H9 (cell line): ENCODE measurements at regions not wholly inside any gene's neighbourhood (a gene's known extent, or its start where the extent isn't known, plus 50 kb on each side); places are given as distances from the start of the nearest gene placed in this dataset.

Experiments used
- DNase-seq: peaks from one replicate; pipeline ENCODE4 v3.0.0-alpha.2; 2017
- H2AFZ ChIP-seq: one replicate; pipeline ENCODE4 v1.6.1; 2013; ENCODE audit warnings: mild to moderate bottlenecking, low read length, control low read depth, moderate library complexity
- H2AK5ac ChIP-seq: 2 replicates; pipeline ENCODE4 v1.6.1; 2013; ENCODE audit warnings: low read length, control low read depth, mixed read lengths; ENCODE audit not compliant: insufficient read length
- H2BK120ac ChIP-seq: one replicate; pipeline ENCODE4 v1.6.1; 2013; ENCODE audit warnings: low read depth, mild to moderate bottlenecking, low read length, control low read depth, inconsistent platforms; ENCODE audit not compliant: poor library complexity, severe bottlenecking
- H2BK12ac ChIP-seq: 2 replicates; pipeline ENCODE4 v1.6.1; 2013; ENCODE audit warnings: low read length, control low read depth, mixed read lengths, low read depth; ENCODE audit not compliant: insufficient read length
- H2BK15ac ChIP-seq: 2 replicates; pipeline ENCODE4 v1.6.1; 2013; ENCODE audit warnings: low read depth, low read length, control low read depth
- H2BK20ac ChIP-seq: one replicate; pipeline ENCODE4 v1.6.1; 2013; ENCODE audit warnings: low read depth, mild to moderate bottlenecking, low read length, control low read depth, inconsistent platforms; ENCODE audit not compliant: poor library complexity, severe bottlenecking
- H2BK5ac ChIP-seq: 2 replicates; pipeline ENCODE4 v1.6.1; 2013; ENCODE audit warnings: low read length, control low read depth, mixed read lengths; ENCODE audit not compliant: insufficient read length
- H3K14ac ChIP-seq: 2 replicates; pipeline ENCODE4 v1.6.1; 2013; ENCODE audit warnings: low read length, control low read depth; ENCODE audit not compliant: insufficient read depth
- H3K18ac ChIP-seq: 2 replicates; pipeline ENCODE4 v1.6.1; 2013; ENCODE audit warnings: low read depth, mild to moderate bottlenecking, mixed read lengths, low read length, control low read depth; ENCODE audit not compliant: insufficient read length
- H3K23ac ChIP-seq: 2 replicates; pipeline ENCODE4 v1.6.1; 2013; ENCODE audit warnings: low read length, control low read depth, mixed read lengths, low read depth; ENCODE audit not compliant: insufficient read length
- H3K23me2 ChIP-seq: 2 replicates; pipeline ENCODE4 v1.6.1; 2013; ENCODE audit warnings: low read depth, mild to moderate bottlenecking, mixed read lengths, low read length, control low read depth; ENCODE audit not compliant: insufficient read length, poor library complexity, severe bottlenecking
- H3K27ac ChIP-seq: 2 replicates; pipeline ENCODE4 v1.5.1; 2013; ENCODE audit warnings: low read length, control low read depth, mixed read lengths, low read depth; ENCODE audit not compliant: insufficient read length
- H3K27me3 ChIP-seq: 2 replicates; pipeline ENCODE4 v1.6.1; 2013; ENCODE audit warnings: low read length, control low read depth, inconsistent platforms; ENCODE audit not compliant: insufficient read depth
- H3K4ac ChIP-seq: 2 replicates; pipeline ENCODE4 v1.6.1; 2013; ENCODE audit warnings: low read depth, mild to moderate bottlenecking, control low read depth, inconsistent platforms, low read length, moderate library complexity
- H3K4me1 ChIP-seq: 2 replicates; pipeline ENCODE4 v1.6.1; 2013; ENCODE audit warnings: low read length, control low read depth, inconsistent platforms; ENCODE audit not compliant: insufficient read depth
- H3K4me2 ChIP-seq: 2 replicates; pipeline ENCODE4 v1.6.1; 2013; ENCODE audit warnings: low read length, control low read depth, mixed read lengths; ENCODE audit not compliant: insufficient read length, insufficient read depth
- H3K56ac ChIP-seq: 2 replicates; pipeline ENCODE4 v1.6.1; 2013; ENCODE audit warnings: low read depth, mild to moderate bottlenecking, mixed read lengths, low read length, control low read depth; ENCODE audit not compliant: insufficient read length
- H3K79me1 ChIP-seq: 2 replicates; pipeline ENCODE4 v1.6.1; 2013; ENCODE audit warnings: low read depth, mild to moderate bottlenecking, moderate library complexity, low read length, control low read depth, inconsistent platforms; ENCODE audit not compliant: insufficient read depth, poor library complexity, severe bottlenecking
- H3K79me2 ChIP-seq: 2 replicates; pipeline ENCODE4 v1.6.1; 2013; ENCODE audit warnings: low read length, control low read depth, inconsistent platforms; ENCODE audit not compliant: insufficient read depth
- H3K9ac ChIP-seq: 2 replicates; pipeline ENCODE4 v1.6.1; 2013; ENCODE audit warnings: low read length, control low read depth, mixed read lengths; ENCODE audit not compliant: insufficient read length; ENCODE audit errors: extremely low read depth
- H3K9me3 ChIP-seq: one replicate; pipeline ENCODE4 v1.6.1; 2013; ENCODE audit warnings: low read depth, low read length, inconsistent platforms; ENCODE audit not compliant: control insufficient read depth
- H3T11ph ChIP-seq: one replicate; pipeline ENCODE4 v1.6.1; 2013; ENCODE audit warnings: mild to moderate bottlenecking, low read length, control low read depth, inconsistent platforms
- H4K20me1 ChIP-seq: one replicate; pipeline ENCODE4 v1.6.1; 2013; ENCODE audit not compliant: control insufficient read depth, insufficient read length, insufficient read depth
- H4K5ac ChIP-seq: 2 replicates; pipeline ENCODE4 v1.6.1; 2013; ENCODE audit warnings: low read depth, mild to moderate bottlenecking, mixed read lengths, low read length, control low read depth; ENCODE audit not compliant: insufficient read length
- H4K8ac ChIP-seq: replicated peaks from 2 replicates; pipeline ENCODE4 v1.6.1; 2013; ENCODE audit warnings: low read length, control low read depth, mixed read lengths, low read depth; ENCODE audit not compliant: insufficient read length
- H4K91ac ChIP-seq: 2 replicates; pipeline ENCODE4 v1.6.1; 2013; ENCODE audit warnings: low read depth, mild to moderate bottlenecking, moderate library complexity, mixed read lengths, low read length, control low read depth; ENCODE audit not compliant: insufficient read length
- H3K27ac Mint-ChIP-seq, 3 experiments: 2 replicates in 2 of 3; 3 replicates in 1 of 3; pipeline ENCODE4 v1.8.0; 2020 to 2021; ENCODE audit warnings: mixed read lengths in 3 of 3, mild to moderate bottlenecking in 1 of 3, moderate library complexity in 1 of 3
- H3K27me3 Mint-ChIP-seq: 2 replicates; pipeline ENCODE4 v1.8.0; 2021; ENCODE audit warnings: low read depth, mild to moderate bottlenecking, moderate library complexity, mixed read lengths
- H3K36me3 Mint-ChIP-seq, 3 experiments: 2 replicates in 2 of 3; 3 replicates in 1 of 3; pipeline ENCODE4 v1.8.0; 2020 to 2021; ENCODE audit warnings: low read depth in 3 of 3, mixed read lengths in 3 of 3; ENCODE audit not compliant: insufficient read depth in 1 of 3
- H3K4me1 Mint-ChIP-seq, 2 experiments: 2 replicates each; pipeline ENCODE4 v1.8.0; 2020; ENCODE audit warnings: mixed read lengths in 2 of 2
- H3K4me3 Mint-ChIP-seq, 2 experiments: 2 replicates in 1 of 2; 3 replicates in 1 of 2; pipeline ENCODE4 v1.8.0; 2020 to 2021; ENCODE audit warnings: mild to moderate bottlenecking in 2 of 2, mixed read lengths in 2 of 2, moderate library complexity in 1 of 2
- H3K9me3 Mint-ChIP-seq, 2 experiments: 2 replicates in 1 of 2; 3 replicates in 1 of 2; pipeline ENCODE4 v1.8.0; 2020; ENCODE audit warnings: mild to moderate bottlenecking in 2 of 2, mixed read lengths in 2 of 2, moderate library complexity in 1 of 2
- CTCF ChIP-seq: fragments of 200-600 bp; sonication (generic); conservative IDR thresholded peaks from 3 replicates; pipeline ENCODE4 v1.8.0; 2021; ENCODE audit warnings: antibody characterized with exemption, mild to moderate bottlenecking
- WGBS: extraction: QIAGEN DNeasy Blood & Tissue Kit; methylation state at CpG from one replicate; pipeline ENCODE4 v1.1.7; 2013; ENCODE audit warnings: missing lambda C conversion rate, low lambda C conversion rate, mixed read lengths; ENCODE audit not compliant: insufficient read length; ENCODE audit errors: extremely low coverage; 5-methylcytosine and 5-hydroxymethylcytosine counted together

GRCh38 chr7:67698354-67698753 lies 701.7 kb downstream of the TYW1 start:
- no peaks in the 10 kb centered on the region for H3K79me1 ChIP-seq
- Mint-ChIP-seq H3K27me3 (peaks cover 2% of the 10 kb centered on the region), H3K36me3 (peaks cover 0 to 6% (median 4%) of the 10 kb centered on the region in 3 experiments; a peak in 3 of 7 replicates), H3K27ac (0 out of 7 replicates have a peak overlapping the region, but pooled peaks of 1 of the 3 experiments have one; percentile 20), H3K4me3 (no peak overlapping the region), H3K4me1 (peaks cover 5 to 6% of the 10 kb centered on the region in 2 experiments; a peak in 3 of 4 replicates), H3K9me3 (peaks cover 17 to 20% of the 10 kb centered on the region in 2 experiments)
- H4K20me1 ChIP-seq: no peaks in the 10 kb centered on the region
- no peak overlapping the region for H3K56ac ChIP-seq
- H2BK15ac ChIP-seq: no peak overlapping the region
- DNase-seq: no peak
- no peak overlapping the region for H2BK5ac ChIP-seq
- H3K4me1 ChIP-seq: no peaks in the 10 kb centered on the region; the same call in 1 of the 2 replicates
- no peak overlapping the region for H3K18ac ChIP-seq
- no peak overlapping the region for H2BK12ac ChIP-seq
- H3K27me3 ChIP-seq: no peaks in the 10 kb centered on the region
- H3K9me3 ChIP-seq: no peaks in the 10 kb centered on the region
- H3T11ph ChIP-seq: no peak overlapping the region
- H2AK5ac ChIP-seq: no peak overlapping the region
- no peaks in the 10 kb centered on the region for H3K79me2 ChIP-seq
- H4K5ac ChIP-seq: no peak overlapping the region
- TF ChIP-seq CTCF: no peak
- H3K4me2 ChIP-seq: no peak overlapping the region
- H3K23ac ChIP-seq: no peak overlapping the region
- H2BK120ac ChIP-seq: no peak overlapping the region
- H4K91ac ChIP-seq: no peak overlapping the region
- WGBS: no CpG with 5 or more reads among the region's 6 CpGs
- H2AFZ ChIP-seq: no peak overlapping the region
- H3K23me2 ChIP-seq: no peaks in the 10 kb centered on the region
- no peak overlapping the region for H3K14ac ChIP-seq
- no peak overlapping the region for H4K8ac ChIP-seq
- H2BK20ac ChIP-seq: no peak overlapping the region
- H3K27ac ChIP-seq: no peak overlapping the region
- no peak overlapping the region for H3K9ac ChIP-seq
- no peak overlapping the region for H3K4ac ChIP-seq
